Naive thymus-derived CD8-positive, alpha-beta T cell (primary cell): ENCODE measurements at regions not wholly inside any gene's neighbourhood (a gene's known extent, or its start where the extent isn't known, plus 50 kb on each side); places are given as distances from the start of the nearest gene placed in this dataset.
A peak's percentile ranks its signal among the peaks of the same experiment; 100 is the strongest.

Source experiments
- ATAC-seq, 2 donors: fragments of 150-1000 bp; cut with Tn5 transposase in 1 of 2; sonication (Bioruptor Pico), chemical (Tn5 transposase) in 1 of 2; 1 replicate in 1 of 2; 2 replicates in 1 of 2; pipeline ENCODE4 v1.10.0; 2021; ENCODE audit warnings: mild to moderate bottlenecking in 2 of 2, moderate library complexity in 2 of 2
- POLR2A ChIA-PET: fragments of 350-600 bp; sonication (Branson Sonifier 250); formaldehyde crosslinking; loops from one replicate; lab custom pipeline; 2021; ENCODE audit warnings: antibody characterized with exemption; lab: Charles Lee
- DNase-seq, 10 donors: peaks; one replicate each; pipeline versions ENCODE4 v3.0.0 to v3.0.0-alpha.2; 2020 to 2022
- H3K27ac Mint-ChIP-seq, 10 donors: one replicate each; pipeline ENCODE4 v1.8.0; 2020 to 2022; ENCODE audit warnings: mild to moderate bottlenecking in 10 of 10, mixed read lengths in 10 of 10, moderate library complexity in 4 of 10, inconsistent platforms in 1 of 10
- H3K27me3 Mint-ChIP-seq, 5 donors: one replicate each; pipeline ENCODE4 v1.8.0; 2021 to 2022; ENCODE audit warnings: mixed read lengths in 5 of 5
- H3K36me3 Mint-ChIP-seq, 3 donors: one replicate each; pipeline ENCODE4 v1.8.0; 2020 to 2022; ENCODE audit warnings: mixed read lengths in 3 of 3, mild to moderate bottlenecking in 2 of 3, inconsistent platforms in 1 of 3
- H3K4me1 Mint-ChIP-seq, 4 donors: one replicate each; pipeline ENCODE4 v1.8.0; 2021 to 2022; ENCODE audit warnings: mixed read lengths in 4 of 4
- H3K4me3 Mint-ChIP-seq, 10 donors: one replicate each; pipeline ENCODE4 v1.8.0; 2020 to 2022; ENCODE audit warnings: mild to moderate bottlenecking in 10 of 10, mixed read lengths in 10 of 10, moderate library complexity in 6 of 10, inconsistent platforms in 1 of 10
- H3K9me3 Mint-ChIP-seq, 9 donors: one replicate each; pipeline ENCODE4 v1.8.0; 2020 to 2022; ENCODE audit warnings: mixed read lengths in 9 of 9, mild to moderate bottlenecking in 3 of 9, inconsistent platforms in 1 of 9, moderate library complexity in 1 of 9

GRCh38 chr2:67834482-67834881 lies 228.3 kb downstream of the C1D start:
- peaks cover 0 to 9% (median 3%) of the 10 kb centered on the region in 5 donors for H3K27me3 Mint-ChIP-seq
- no peaks in the 10 kb centered on the region for H3K4me1 Mint-ChIP-seq
- no peak for ATAC-seq
- no peak overlapping the region for H3K27ac Mint-ChIP-seq
- DNase-seq: no peak
- POLR2A ChIA-PET: interaction anchor here (0.6 kb wide), 1 partner anchor 9 kb away, joined by 4 read pairs; no protein-coding TSS in a partner anchor
- peaks cover 0 to 5% (median 0%) of the 10 kb centered on the region in 3 donors for H3K36me3 Mint-ChIP-seq
- no peak overlapping the region for H3K4me3 Mint-ChIP-seq
- H3K9me3 Mint-ChIP-seq: peaks cover 0 to 10% (median 0%) of the 10 kb centered on the region in 9 donors

- no peak overlapping the region for H3K4me3 Mint-ChIP-seq
- H3K4me1 Mint-ChIP-seq: no peaks in the 10 kb centered on the region
- H3K27ac Mint-ChIP-seq: no peak overlapping the region
- peaks cover 0 to 9% (median 0%) of the 10 kb centered on the region in 9 donors for H3K9me3 Mint-ChIP-seq
- peaks cover 0 to 9% (median 2%) of the 10 kb centered on the region in 5 donors for H3K27me3 Mint-ChIP-seq
- DNase-seq (no peak), ATAC-seq (no peak)
- H3K36me3 Mint-ChIP-seq: peaks cover 0 to 5% (median 0%) of the 10 kb centered on the region in 3 donors
- POLR2A ChIA-PET: interaction anchor here (0.6 kb wide), 1 partner anchor 10 kb away, joined by 4 read pairs; no protein-coding TSS in a partner anchor
Measured at GRCh38 chr2:67835266-67835665, 227.5 kb downstream of the C1D start.

- H3K27ac Mint-ChIP-seq: no peak overlapping the region
- no peaks in the 10 kb centered on the region for H3K4me1 Mint-ChIP-seq
- no peaks in the 10 kb centered on the region for H3K36me3 Mint-ChIP-seq
- H3K27me3 Mint-ChIP-seq: peaks cover 0 to 4% (median 2%) of the 10 kb centered on the region in 5 donors
- H3K9me3 Mint-ChIP-seq: no peaks in the 10 kb centered on the region
- ATAC-seq (no peak), DNase-seq (no peak)
- no peak overlapping the region for H3K4me3 Mint-ChIP-seq
- POLR2A ChIA-PET: no interaction called here
Measured at GRCh38 chr2:67836866-67837265, 225.9 kb downstream of the C1D start.

- Mint-ChIP-seq H3K36me3 (no peaks in the 10 kb centered on the region), H3K4me1 (no peaks in the 10 kb centered on the region), H3K27me3 (peaks cover under 1 to 14% (median 10%) of the 10 kb centered on the region in 5 donors), H3K4me3 (no peak overlapping the region), H3K9me3 (no peaks in the 10 kb centered on the region), H3K27ac (no peak overlapping the region)
- DNase-seq: no peak
- POLR2A ChIA-PET: no interaction called here
- no peak for ATAC-seq
Measured at GRCh38 chr2:67838205-67838604, 224.6 kb downstream of the C1D start.

- POLR2A ChIA-PET: no interaction called here
- H3K27me3 Mint-ChIP-seq: peaks cover 0 to 25% (median 12%) of the 10 kb centered on the region in 5 donors
- H3K4me1 Mint-ChIP-seq: no peaks in the 10 kb centered on the region
- no peaks in the 10 kb centered on the region for H3K36me3 Mint-ChIP-seq
- no peak for DNase-seq
- H3K4me3 Mint-ChIP-seq: no peak overlapping the region
- no peaks in the 10 kb centered on the region for H3K9me3 Mint-ChIP-seq
- ATAC-seq: no peak
- no peak overlapping the region for H3K27ac Mint-ChIP-seq
Measured at GRCh38 chr2:67839242-67839641, 223.6 kb downstream of the C1D start.

GRCh38 chr2:67839668-67840067 lies 223.1 kb downstream of the C1D start:
- Mint-ChIP-seq H3K4me1 (no peaks in the 10 kb centered on the region), H3K9me3 (no peaks in the 10 kb centered on the region), H3K27ac (no peak overlapping the region), H3K4me3 (no peak overlapping the region), H3K36me3 (no peaks in the 10 kb centered on the region), H3K27me3 (peaks cover 0 to 29% (median 15%) of the 10 kb centered on the region in 5 donors)
- ATAC-seq (no peak), DNase-seq (no peak)
- POLR2A ChIA-PET: no interaction called here

GRCh38 chr2:67840460-67841068 lies 222.2 kb downstream of the C1D start:
- H3K4me3 Mint-ChIP-seq: no peak overlapping the region
- ATAC-seq (no peak), DNase-seq (peak in 1 of 10 donors; percentile 1)
- no peaks in the 10 kb centered on the region for H3K4me1 Mint-ChIP-seq
- H3K9me3 Mint-ChIP-seq: no peaks in the 10 kb centered on the region
- no peaks in the 10 kb centered on the region for H3K36me3 Mint-ChIP-seq
- no peak overlapping the region for H3K27ac Mint-ChIP-seq
- H3K27me3 Mint-ChIP-seq: peaks cover 3 to 34% (median 18%) of the 10 kb centered on the region in 5 donors
- POLR2A ChIA-PET: no interaction called here

- DNase-seq: no peak
- Mint-ChIP-seq H3K4me3 (no peak overlapping the region), H3K4me1 (no peaks in the 10 kb centered on the region), H3K9me3 (no peaks in the 10 kb centered on the region), H3K27me3 (peaks cover 5 to 34% (median 20%) of the 10 kb centered on the region in 5 donors), H3K36me3 (no peaks in the 10 kb centered on the region), H3K27ac (no peak overlapping the region)
- POLR2A ChIA-PET: no interaction called here
- ATAC-seq: no peak
Measured at GRCh38 chr2:67841711-67842110, 221.1 kb downstream of the C1D start.

GRCh38 chr2:67842375-67842959 lies 220.3 kb downstream of the C1D start:
- POLR2A ChIA-PET: no interaction called here
- no peak for DNase-seq

GRCh38 chr2:67844024-67844540 lies 218.7 kb downstream of the C1D start:
- no peak overlapping the region for H3K27ac Mint-ChIP-seq
- no peak for ATAC-seq

More at GRCh38 chr2:67842375-67842959, 220.3 kb downstream of the C1D start:
- Mint-ChIP-seq H3K4me3 (no peak overlapping the region), H3K27ac (no peak overlapping the region), H3K36me3 (no peaks in the 10 kb centered on the region), H3K27me3 (peaks cover 5 to 34% (median 20%) of the 10 kb centered on the region in 5 donors), H3K4me1 (no peaks in the 10 kb centered on the region), H3K9me3 (no peaks in the 10 kb centered on the region)
- no peak for ATAC-seq

GRCh38 chr2:67845621-67846369 lies 217.0 kb downstream of the C1D start:
- H3K27me3 Mint-ChIP-seq: peaks cover 5 to 53% (median 23%) of the 10 kb centered on the region in 5 donors
- no peaks in the 10 kb centered on the region for H3K36me3 Mint-ChIP-seq
- H3K4me1 Mint-ChIP-seq: no peaks in the 10 kb centered on the region

More at GRCh38 chr2:67844024-67844540, 218.7 kb downstream of the C1D start:
- Mint-ChIP-seq H3K4me1 (no peaks in the 10 kb centered on the region), H3K4me3 (no peak overlapping the region), H3K9me3 (no peaks in the 10 kb centered on the region), H3K27me3 (peaks cover 5 to 47% (median 23%) of the 10 kb centered on the region in 5 donors), H3K36me3 (no peaks in the 10 kb centered on the region)
- DNase-seq: no peak
- POLR2A ChIA-PET: no interaction called here

GRCh38 chr2:67846370-67847070 lies 216.3 kb downstream of the C1D start:
- DNase-seq (peak in 4 of 10 donors; percentile 1 to 27 (median 7)), ATAC-seq (no peak)
- peaks cover 6 to 60% (median 23%) of the 10 kb centered on the region in 5 donors for H3K27me3 Mint-ChIP-seq
- POLR2A ChIA-PET: no interaction called here
- H3K9me3 Mint-ChIP-seq: no peaks in the 10 kb centered on the region
- no peaks in the 10 kb centered on the region for H3K4me1 Mint-ChIP-seq
- H3K4me3 Mint-ChIP-seq: no peak overlapping the region
- no peak overlapping the region for H3K27ac Mint-ChIP-seq
- no peaks in the 10 kb centered on the region for H3K36me3 Mint-ChIP-seq

More at GRCh38 chr2:67845621-67846369, 217.0 kb downstream of the C1D start:
- H3K9me3 Mint-ChIP-seq: no peaks in the 10 kb centered on the region
- no peak overlapping the region for H3K4me3 Mint-ChIP-seq
- H3K27ac Mint-ChIP-seq: no peak overlapping the region
- ATAC-seq (no peak), DNase-seq (no peak)
- POLR2A ChIA-PET: no interaction called here
